ENCODE measurements at regions not wholly inside any gene's neighbourhood (a gene's known extent, or its start where the extent isn't known, plus 50 kb on each side); places are given as distances from the start of the nearest gene placed in this dataset.

- Histone ChIP-seq H3K9me3 (ENCODE audit: insufficient read depth in 2 of 2, low read depth in 1 of 2, low read length in 1 of 2) (no peaks in the 10 kb centered on the region), H3K4me3 (ENCODE audit: extremely low read depth in 1 of 4, insufficient read depth in 2 of 4, low read depth in 3 of 4, low read length in 4 of 4) (no peak overlapping the region), H3K23me2 (ENCODE audit: low read depth, low read length) (no peaks in the 10 kb centered on the region), H2BK12ac (ENCODE audit: low read depth, low read length) (no peak overlapping the region), H2BK20ac (ENCODE audit: low read length) (no peak overlapping the region), H2BK120ac (replicated peaks; ENCODE audit: low read depth, low read length) (no peak overlapping the region), H3K4ac (replicated peaks; ENCODE audit: insufficient read length, low read depth, low read length) (no peak overlapping the region), H3K27ac (ENCODE audit: low read depth, low read length) (no peak overlapping the region), H2AK5ac (ENCODE audit: low read depth, low read length) (no peak overlapping the region), H4K91ac (replicated peaks; ENCODE audit: insufficient read length, low read length) (no peak overlapping the region), H2BK5ac (ENCODE audit: low read depth, low read length) (no peak overlapping the region), H3K14ac (ENCODE audit: insufficient read length) (no peak overlapping the region), H2AFZ (ENCODE audit: low read length) (no peak overlapping the region), H3K4me2 (ENCODE audit: insufficient read depth in 1 of 2, low read depth in 2 of 2, low read length in 2 of 2) (no peak overlapping the region), H3K18ac (ENCODE audit: extremely low read depth, low read length) (no peak overlapping the region), H3K9ac (replicated peaks in 1 of 4; ENCODE audit: extremely low read depth in 1 of 4, low read depth in 3 of 4, low read length in 3 of 4) (no peak overlapping the region), H4K20me1 (replicated peaks in 1 of 2; ENCODE audit: control insufficient read depth in 1 of 2, insufficient read depth in 2 of 2, low read length in 2 of 2) (no peaks in the 10 kb centered on the region), H3K79me1 (ENCODE audit: low read depth, low read length) (no peaks in the 10 kb centered on the region), H3K23ac (ENCODE audit: insufficient read length) (no peak overlapping the region), H3K4me1 (replicated peaks in 1 of 4; ENCODE audit: control insufficient read depth in 3 of 4, insufficient read depth in 4 of 4, low read length in 3 of 4) (no peaks in the 10 kb centered on the region), H3K36me3 (ENCODE audit: control insufficient read depth in 2 of 4, insufficient read depth in 4 of 4, low read length in 3 of 4) (no peaks in the 10 kb centered on the region), H4K5ac (ENCODE audit: insufficient read length, low read depth, low read length) (no peak overlapping the region), H3K79me2 (ENCODE audit: control insufficient read depth in 1 of 2, insufficient read depth in 2 of 2, low read length in 2 of 2) (no peaks in the 10 kb centered on the region), H4K8ac (ENCODE audit: extremely low read depth, insufficient read depth, low read length) (no peak overlapping the region), H3K56ac (replicated peaks; ENCODE audit: insufficient read length, low read depth, low read length) (no peak overlapping the region), H3K27me3 (replicated peaks in 1 of 4; ENCODE audit: control insufficient read depth in 3 of 4, extremely low read depth in 1 of 4, insufficient read depth in 3 of 4, low read length in 3 of 4) (no peaks in the 10 kb centered on the region; a peak in 1 of 7 replicates), H2BK15ac (ENCODE audit: low read length) (no peak overlapping the region)
- ChIA-PET CTCF (ENCODE audit: partially characterized antibody) (no interaction called here), POLR2A (ENCODE audit: partially characterized antibody) (no interaction called here)
- TF ChIP-seq RBBP5 (IDR thresholded peaks at IDR 0.05; ENCODE audit: borderline replicate concordance, low read depth, low read length) (no peak), GTF2F1 (IDR thresholded peaks at IDR 0.05; ENCODE audit: borderline replicate concordance, low read depth, low read length) (no peak), POLR2AphosphoS5 (IDR thresholded peaks at IDR 0.05; ENCODE audit: low read depth, low read length) (no peak), SUZ12 (IDR thresholded peaks at IDR 0.05; ENCODE audit: low read length) (no peak), FOSL1 (IDR thresholded peaks at IDR 0.05; ENCODE audit: insufficient read depth, low read depth, low read length) (no peak), CTBP2 (IDR thresholded peaks at IDR 0.05; ENCODE audit: borderline replicate concordance, insufficient read depth, insufficient read length, low read length) (no peak)
- TF ChIP-seq, protein P1, sequence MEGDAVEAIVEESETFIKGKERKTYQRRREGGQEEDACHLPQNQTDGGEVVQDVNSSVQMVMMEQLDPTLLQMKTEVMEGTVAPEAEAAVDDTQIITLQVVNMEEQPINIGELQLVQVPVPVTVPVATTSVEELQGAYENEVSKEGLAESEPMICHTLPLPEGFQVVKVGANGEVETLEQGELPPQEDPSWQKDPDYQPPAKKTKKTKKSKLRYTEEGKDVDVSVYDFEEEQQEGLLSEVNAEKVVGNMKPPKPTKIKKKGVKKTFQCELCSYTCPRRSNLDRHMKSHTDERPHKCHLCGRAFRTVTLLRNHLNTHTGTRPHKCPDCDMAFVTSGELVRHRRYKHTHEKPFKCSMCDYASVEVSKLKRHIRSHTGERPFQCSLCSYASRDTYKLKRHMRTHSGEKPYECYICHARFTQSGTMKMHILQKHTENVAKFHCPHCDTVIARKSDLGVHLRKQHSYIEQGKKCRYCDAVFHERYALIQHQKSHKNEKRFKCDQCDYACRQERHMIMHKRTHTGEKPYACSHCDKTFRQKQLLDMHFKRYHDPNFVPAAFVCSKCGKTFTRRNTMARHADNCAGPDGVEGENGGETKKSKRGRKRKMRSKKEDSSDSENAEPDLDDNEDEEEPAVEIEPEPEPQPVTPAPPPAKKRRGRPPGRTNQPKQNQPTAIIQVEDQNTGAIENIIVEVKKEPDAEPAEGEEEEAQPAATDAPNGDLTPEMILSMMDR (IDR thresholded peaks at IDR 0.05; ENCODE audit: control extremely low read depth in 1 of 3, insufficient read depth in 1 of 3, low read depth in 1 of 3, low read length in 3 of 3) = no peak
- no peak for FAIRE-seq
- 87% methylated on average over 6 of the region's 6 CpGs; no CpG with 5 or more reads in 1 of the 2 experiments for WGBS, 2 experiments (ENCODE audit: extremely low coverage in 1 of 2, insufficient coverage in 1 of 2, insufficient read length in 1 of 2, insufficient replicate concordance in 2 of 2, low coverage in 1 of 2, low lambda C conversion rate in 2 of 2, missing lambda C conversion rate in 1 of 2)
- no peak for DNase-seq (ENCODE audit: low read depth in 1 of 2, low spot score in 2 of 2)
Observed at GRCh38 chr11:80007616-80008015, 566.8 kb upstream of the TENM4 start.

All from H1 (cell line).